CD4-positive, alpha-beta memory T cell (primary cell): ENCODE measurements at regions not wholly inside any gene's neighbourhood (a gene's known extent, or its start where the extent isn't known, plus 50 kb on each side); places are given as distances from the start of the nearest gene placed in this dataset.
"Not testable (repeated sequence)": the region's sequence is repeated elsewhere in the genome, so short reads cannot be mapped to it uniquely, and the experiment has no call there.

ENCODE experiments used
- CTCF ChIA-PET: fragments of 350-600 bp; sonication (Branson Sonifier 250); formaldehyde crosslinking; loops from one replicate; lab custom pipeline; 2021; ENCODE audit warnings: inconsistent platforms; ENCODE audit not compliant: partially characterized antibody; lab: Charles Lee
- POLR2A ChIA-PET: fragments of 350-600 bp; sonication (Branson Sonifier 250); formaldehyde crosslinking; loops from one replicate; lab custom pipeline; 2021; ENCODE audit not compliant: partially characterized antibody; lab: Charles Lee
- DNase-seq, 5 donors: peaks; one replicate each; pipeline versions ENCODE4 v3.0.0 to v3.0.0-alpha.2; 2020 to 2022; ENCODE audit warnings: mixed read lengths in 1 of 5
- H3K27ac ChIP-seq: one replicate; pipeline ENCODE4 v1.7.0; 2013; ENCODE audit warnings: low read depth, low read length
- H3K27me3 ChIP-seq: 2 replicates; pipeline ENCODE4 v1.7.0; 2013; ENCODE audit warnings: mild to moderate bottlenecking, low read length, moderate library complexity; ENCODE audit not compliant: insufficient read depth
- H3K36me3 ChIP-seq: 2 replicates; pipeline ENCODE4 v1.7.0; 2013; ENCODE audit warnings: mild to moderate bottlenecking, low read length, moderate library complexity; ENCODE audit not compliant: insufficient read depth
- H3K4me1 ChIP-seq: 2 replicates; pipeline ENCODE4 v1.7.0; 2013; ENCODE audit warnings: mild to moderate bottlenecking, low read length, moderate library complexity; ENCODE audit not compliant: insufficient read depth
- H3K4me3 ChIP-seq, 2 donors: one replicate each; pipeline ENCODE4 v1.7.0; 2013; ENCODE audit warnings: low read length in 2 of 2, mild to moderate bottlenecking in 1 of 2
- H3K9me3 ChIP-seq, 2 donors: one replicate each; pipeline ENCODE4 v1.7.0; 2013; ENCODE audit warnings: low read length in 2 of 2, control low read depth in 1 of 2; ENCODE audit not compliant: control insufficient read depth in 1 of 2
- H3K27ac Mint-ChIP-seq, 7 donors: one replicate each; pipeline ENCODE4 v1.8.0; 2020 to 2021; ENCODE audit warnings: mixed read lengths in 7 of 7, mild to moderate bottlenecking in 6 of 7, inconsistent platforms in 3 of 7, moderate library complexity in 3 of 7
- H3K27me3 Mint-ChIP-seq, 2 donors: one replicate each; pipeline ENCODE4 v1.8.0; 2020 to 2021; ENCODE audit warnings: mixed read lengths in 2 of 2
- H3K36me3 Mint-ChIP-seq, 2 donors: one replicate each; pipeline ENCODE4 v1.8.0; 2020 to 2021; ENCODE audit warnings: mixed read lengths in 2 of 2, inconsistent platforms in 1 of 2, mild to moderate bottlenecking in 1 of 2
- H3K4me1 Mint-ChIP-seq, 4 donors: one replicate each; pipeline ENCODE4 v1.8.0; 2020 to 2021; ENCODE audit warnings: mixed read lengths in 4 of 4, mild to moderate bottlenecking in 1 of 4
- H3K4me3 Mint-ChIP-seq, 8 donors: one replicate each; pipeline ENCODE4 v1.8.0; 2020 to 2021; ENCODE audit warnings: mixed read lengths in 8 of 8, mild to moderate bottlenecking in 7 of 8, moderate library complexity in 6 of 8, inconsistent platforms in 3 of 8
- H3K9me3 Mint-ChIP-seq, 8 donors: one replicate each; pipeline ENCODE4 v1.8.0; 2020 to 2021; ENCODE audit warnings: mixed read lengths in 8 of 8, mild to moderate bottlenecking in 5 of 8, inconsistent platforms in 3 of 8, moderate library complexity in 1 of 8
- intact Hi-C: fragments of 100-400 bp; cut with micrococcal nuclease; formaldehyde crosslinking; loops from one replicate; pipeline ENCODE4 v1.15.1; 2023

DNA sequence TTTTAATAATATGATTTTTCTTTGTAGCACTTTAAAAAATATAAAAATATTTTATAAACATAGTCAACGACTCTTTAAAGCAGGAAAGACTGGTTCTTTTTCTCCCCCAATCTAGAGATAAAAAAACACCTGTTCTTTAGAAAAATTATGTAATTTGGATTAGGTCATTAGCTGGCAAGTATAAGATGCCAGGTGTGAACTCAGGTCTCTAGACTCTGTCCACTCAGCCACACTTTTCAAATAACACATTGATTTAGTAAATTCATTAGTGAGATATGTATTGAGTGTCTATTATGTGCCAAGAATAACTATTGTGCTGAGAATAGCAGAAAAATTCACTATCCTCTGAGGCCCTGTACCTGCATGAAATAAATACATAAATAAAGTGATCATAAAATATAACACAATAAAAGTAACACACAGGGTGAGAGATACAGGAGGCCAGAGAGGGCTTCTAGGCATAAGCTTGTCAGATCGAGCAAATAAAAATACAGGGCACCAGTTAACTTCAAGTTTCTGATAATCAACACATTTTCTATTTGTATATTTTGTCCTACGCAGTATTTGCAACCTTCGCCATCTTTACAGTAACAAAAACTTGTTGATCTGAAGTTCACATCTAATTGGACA is 867.1 kb upstream of the GBE1 start:
- no peak overlapping the region for H3K27ac ChIP-seq
- Mint-ChIP-seq H3K27me3 (no peaks in the 10 kb centered on the region), H3K4me1 (no peaks in the 10 kb centered on the region), H3K27ac (no peak overlapping the region), H3K36me3 (no peaks in the 10 kb centered on the region), H3K4me3 (no peak overlapping the region), H3K9me3 (peaks cover 4 to 30% (median 13%) of the 10 kb centered on the region in 8 donors)
- H3K4me3 ChIP-seq = no peak overlapping the region
- no peaks in the 10 kb centered on the region for H3K27me3 ChIP-seq
- CTCF ChIA-PET = no interaction called here
- no peaks in the 10 kb centered on the region for H3K9me3 ChIP-seq
- no peak for DNase-seq
- POLR2A ChIA-PET = no interaction called here
- intact Hi-C loops = no loop called here
- H3K4me1 ChIP-seq = no peaks in the 10 kb centered on the region
- H3K36me3 ChIP-seq = no peaks in the 10 kb centered on the region

- CTCF ChIA-PET = no interaction called here
These were observed 866.3 kb upstream of the GBE1 start for GRCh38 chr3:82627733-82628132.

GRCh38 chr3:82620744-82621143 is 859.3 kb upstream of the GBE1 start:
- H3K27ac Mint-ChIP-seq, H3K4me1 ChIP-seq, H3K36me3 ChIP-seq, H3K4me3 ChIP-seq, H3K27me3 ChIP-seq, H3K27me3 Mint-ChIP-seq, H3K4me1 Mint-ChIP-seq, H3K27ac ChIP-seq, DNase-seq, H3K9me3 ChIP-seq, POLR2A ChIA-PET, H3K4me3 Mint-ChIP-seq, CTCF ChIA-PET, intact Hi-C loops, H3K36me3 Mint-ChIP-seq: not testable (repeated sequence)
- peaks cover 0 to 33% (median 9%) of the 10 kb centered on the region in 8 donors for H3K9me3 Mint-ChIP-seq

More at GRCh38 chr3:82627733-82628132, 866.3 kb upstream of the GBE1 start:
- H3K4me1 ChIP-seq = no peaks in the 10 kb centered on the region
- Mint-ChIP-seq H3K4me1 (no peaks in the 10 kb centered on the region), H3K27me3 (no peaks in the 10 kb centered on the region), H3K27ac (no peak overlapping the region), H3K4me3 (no peak overlapping the region), H3K9me3 (peaks cover 4 to 32% (median 14%) of the 10 kb centered on the region in 8 donors), H3K36me3 (no peaks in the 10 kb centered on the region)
- intact Hi-C loops = no loop called here
- no peak overlapping the region for H3K4me3 ChIP-seq
- no peaks in the 10 kb centered on the region for H3K9me3 ChIP-seq
- no peaks in the 10 kb centered on the region for H3K36me3 ChIP-seq
- H3K27me3 ChIP-seq = no peaks in the 10 kb centered on the region
- no peak overlapping the region for H3K27ac ChIP-seq
- POLR2A ChIA-PET = no interaction called here
- DNase-seq = no peak

DNA sequence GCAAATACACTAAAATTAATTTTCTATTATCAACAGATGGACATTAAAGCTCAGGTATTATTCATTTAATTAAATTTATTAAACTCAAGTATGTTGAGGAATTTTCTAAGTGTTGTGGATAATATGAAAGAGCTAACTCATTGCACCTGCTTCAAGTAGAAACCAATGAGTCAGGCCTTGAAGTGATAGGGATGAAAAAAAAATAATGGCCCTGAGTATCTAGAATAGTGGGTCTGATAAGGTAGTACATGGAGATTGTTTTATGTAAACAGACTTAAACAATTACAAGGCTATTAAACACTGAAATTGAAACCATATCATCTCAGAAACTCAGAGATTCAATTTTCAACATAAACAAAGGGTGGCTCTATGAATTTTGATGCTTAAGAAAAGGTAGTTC is 857.1 kb upstream of the GBE1 start:
- Histone ChIP-seq H3K9me3 (no peaks in the 10 kb centered on the region), H3K27ac (no peak overlapping the region), H3K27me3 (no peaks in the 10 kb centered on the region), H3K36me3 (no peaks in the 10 kb centered on the region), H3K4me3 (no peak overlapping the region), H3K4me1 (no peaks in the 10 kb centered on the region)
- DNase-seq = no peak
- intact Hi-C loops = no loop called here
- ChIA-PET CTCF (no interaction called here), POLR2A (no interaction called here)
- Mint-ChIP-seq H3K36me3 (peaks cover 0 to 1% of the 10 kb centered on the region in 2 donors), H3K4me3 (no peak overlapping the region), H3K4me1 (no peaks in the 10 kb centered on the region), H3K27me3 (no peaks in the 10 kb centered on the region), H3K27ac (no peak overlapping the region), H3K9me3 (peaks cover 4 to 30% (median 10%) of the 10 kb centered on the region in 8 donors)

DNA sequence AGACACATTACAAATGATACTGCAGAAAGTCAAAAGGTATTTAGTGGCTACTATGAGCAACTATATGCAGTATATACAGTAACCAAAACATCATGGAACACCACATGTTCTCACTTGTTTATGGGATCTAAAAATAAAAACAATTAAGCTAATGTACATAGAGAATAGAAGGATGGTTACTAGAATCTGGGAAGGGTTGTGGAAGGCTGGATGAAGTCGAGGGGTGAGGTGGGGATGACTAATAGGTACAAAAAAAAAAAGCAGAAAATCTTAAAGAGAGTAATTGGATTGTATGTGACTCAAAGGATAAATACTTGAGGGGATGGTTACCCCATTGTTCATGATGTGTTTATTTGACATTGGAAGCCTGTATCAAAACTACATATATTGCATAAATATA is 848.8 kb upstream of the GBE1 start:
- Mint-ChIP-seq H3K4me1 (no peaks in the 10 kb centered on the region), H3K9me3 (peaks cover 2 to 20% (median 7%) of the 10 kb centered on the region in 8 donors)
- CTCF ChIA-PET = no interaction called here

GRCh38 chr3:82607391-82607790 is 845.9 kb upstream of the GBE1 start:
- no peak for DNase-seq
- POLR2A ChIA-PET = no interaction called here

More for the DNA sequence above, 848.8 kb upstream of the GBE1 start:
- Mint-ChIP-seq H3K27ac (no peak overlapping the region), H3K36me3 (no peaks in the 10 kb centered on the region), H3K27me3 (no peaks in the 10 kb centered on the region), H3K4me3 (no peak overlapping the region)
- no peaks in the 10 kb centered on the region for H3K36me3 ChIP-seq
- no peaks in the 10 kb centered on the region for H3K27me3 ChIP-seq
- H3K4me1 ChIP-seq = no peaks in the 10 kb centered on the region
- H3K27ac ChIP-seq = no peak overlapping the region
- no peak overlapping the region for H3K4me3 ChIP-seq
- no peaks in the 10 kb centered on the region for H3K9me3 ChIP-seq
- POLR2A ChIA-PET = no interaction called here
- intact Hi-C loops = no loop called here
- no peak for DNase-seq

DNA sequence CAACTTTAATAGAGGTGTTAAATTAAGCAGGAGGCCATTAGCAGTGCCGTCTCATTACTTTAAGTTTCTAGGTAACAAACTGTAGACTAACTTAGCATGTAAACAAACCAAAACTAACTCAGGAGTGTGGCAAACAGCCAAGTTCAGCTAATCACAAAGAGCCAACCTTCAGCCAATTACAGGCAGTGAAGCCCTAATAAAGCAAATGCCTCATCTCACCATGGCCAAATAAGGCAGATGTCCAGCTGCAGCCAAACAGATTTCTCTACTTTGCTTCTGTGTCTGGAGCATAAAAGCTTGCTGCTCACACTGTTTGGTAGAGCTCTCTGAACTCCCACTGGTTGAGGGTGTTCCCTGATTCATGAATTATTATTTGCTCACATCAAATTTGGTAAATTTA is 835.4 kb upstream of the GBE1 start:
- intact Hi-C loops = no loop called here
- Histone ChIP-seq H3K9me3 (peaks cover 0 to 4% of the 10 kb centered on the region in 2 donors), H3K4me3 (no peak overlapping the region), H3K4me1 (no peaks in the 10 kb centered on the region), H3K27ac (no peak overlapping the region), H3K27me3 (no peaks in the 10 kb centered on the region), H3K36me3 (no peaks in the 10 kb centered on the region)
- no peak for DNase-seq
- H3K4me1 Mint-ChIP-seq = no peaks in the 10 kb centered on the region
- H3K27ac Mint-ChIP-seq = no peak overlapping the region
- H3K36me3 Mint-ChIP-seq = peaks cover 0 to 3% of the 10 kb centered on the region in 2 donors
- H3K4me3 Mint-ChIP-seq = no peak overlapping the region
- H3K27me3 Mint-ChIP-seq = no peaks in the 10 kb centered on the region
- ChIA-PET CTCF (no interaction called here), POLR2A (no interaction called here)
- H3K9me3 Mint-ChIP-seq = peaks cover 9 to 24% (median 14%) of the 10 kb centered on the region in 8 donors

More at GRCh38 chr3:82607391-82607790, 845.9 kb upstream of the GBE1 start:
- Mint-ChIP-seq H3K4me1 (no peaks in the 10 kb centered on the region), H3K27ac (no peak overlapping the region), H3K4me3 (no peak overlapping the region), H3K9me3 (peaks cover under 1 to 16% (median 9%) of the 10 kb centered on the region in 8 donors), H3K36me3 (no peaks in the 10 kb centered on the region), H3K27me3 (no peaks in the 10 kb centered on the region)
- H3K4me1 ChIP-seq = no peaks in the 10 kb centered on the region
- H3K4me3 ChIP-seq = no peak overlapping the region
- H3K27ac ChIP-seq = no peak overlapping the region
- CTCF ChIA-PET = no interaction called here
- H3K36me3 ChIP-seq = no peaks in the 10 kb centered on the region
- intact Hi-C loops = no loop called here
- H3K27me3 ChIP-seq = no peaks in the 10 kb centered on the region
- H3K9me3 ChIP-seq = no peaks in the 10 kb centered on the region
